22Rv1 (cell line): ENCODE measurements at regions not wholly inside any gene's neighbourhood (a gene's known extent, or its start where the extent isn't known, plus 50 kb on each side); places are given as distances from the start of the nearest gene placed in this dataset.
"Not testable (repeated sequence)": the region's sequence is repeated elsewhere in the genome, so short reads cannot be mapped to it uniquely, and the experiment has no call there.

Source experiments
- CTCF ChIP-seq: fragments of 450-650 bp; IDR thresholded peaks from 2 replicates; pipeline ENCODE4 v1.5.1; 2017; ENCODE audit warnings: mild to moderate bottlenecking
- ZFX ChIP-seq: fragments of 450-650 bp; IDR thresholded peaks from 2 replicates; pipeline ENCODE4 v1.6.1; 2017; ENCODE audit warnings: antibody characterized with exemption, borderline replicate concordance

GRCh38 chr9:29450343-29450875 is 1877.1 kb upstream of the C9orf72 start:
- TF ChIP-seq CTCF, ZFX: not testable (repeated sequence)
